PC-9 (cell line): ENCODE measurements at regions not wholly inside any gene's neighbourhood (a gene's known extent, or its start where the extent isn't known, plus 50 kb on each side); places are given as distances from the start of the nearest gene placed in this dataset.
"Not testable (repeated sequence)": the region's sequence is repeated elsewhere in the genome, so short reads cannot be mapped to it uniquely, and the experiment has no call there.

Source experiments
- BruUV-seq: library from RNA; stranded (reverse); fragments of 400-500 nt; replicated peaks from 2 replicates; lab custom pipeline; 2021; lab: Mats Ljungman, UMichigan
- CTCF ChIA-PET: fragments of 300-600 bp; sonication (Branson Sonifier 250); formaldehyde crosslinking; loops from one replicate; lab custom pipeline; 2022; ENCODE audit warnings: antibody characterized with exemption; lab: Charles Lee
- POLR2A ChIA-PET: fragments of 300-600 bp; sonication (Branson Sonifier 250); formaldehyde crosslinking; loops from one replicate; lab custom pipeline; 2022; ENCODE audit warnings: antibody characterized with exemption; ENCODE audit not compliant: unreplicated experiment; lab: Charles Lee
- DNase-seq, 2 experiments: peaks; one replicate each; pipeline versions ENCODE4 v3.0.0 to v3.0.0-alpha.2; 2015 to 2022; ENCODE audit warnings: mixed read lengths in 1 of 2
- H2AFZ ChIP-seq: fragments of 200-600 bp; sonication (generic); 2 replicates; pipeline ENCODE4 v1.8.1; 2017; ENCODE audit warnings: antibody characterized with exemption
- H3F3A ChIP-seq: fragments of 200-600 bp; sonication (generic); 2 replicates; pipeline ENCODE4 v1.8.1; 2017; ENCODE audit warnings: antibody characterized with exemption, mild to moderate bottlenecking, low read depth; ENCODE audit not compliant: insufficient read depth
- H3K27ac ChIP-seq: fragments of 200-600 bp; sonication (generic); 2 replicates; pipeline ENCODE4 v1.6.1; 2016; ENCODE audit warnings: mixed run types
- H3K27me3 ChIP-seq: fragments of 200-600 bp; sonication (generic); 2 replicates; pipeline ENCODE4 v1.6.1; 2016; ENCODE audit warnings: low read depth, mixed run types; ENCODE audit not compliant: insufficient read depth
- H3K36me3 ChIP-seq: fragments of 200-600 bp; sonication (generic); 2 replicates; pipeline ENCODE4 v1.6.1; 2016; ENCODE audit warnings: low read depth, mixed run types
- H3K4me1 ChIP-seq: fragments of 200-600 bp; sonication (generic); replicated peaks from 2 replicates; pipeline ENCODE4 v1.6.1; 2016; ENCODE audit warnings: mixed run types; ENCODE audit not compliant: insufficient read depth
- H3K4me2 ChIP-seq: fragments of 200-600 bp; sonication (generic); 2 replicates; pipeline ENCODE4 v1.6.1; 2017; ENCODE audit warnings: mixed run types
- H3K4me3 ChIP-seq: fragments of 200-600 bp; sonication (generic); 2 replicates; pipeline ENCODE4 v1.6.1; 2016; ENCODE audit warnings: mixed run types
- H3K79me2 ChIP-seq: fragments of 200-600 bp; sonication (generic); 2 replicates; pipeline ENCODE4 v1.6.1; 2017; ENCODE audit warnings: low read depth, mixed run types
- H3K9me2 ChIP-seq: fragments of 200-600 bp; sonication (generic); 2 replicates; pipeline ENCODE4 v1.8.1; 2017; ENCODE audit warnings: mild to moderate bottlenecking; ENCODE audit not compliant: insufficient read depth
- H3K9me3 ChIP-seq: fragments of 200-600 bp; sonication (generic); 2 replicates; pipeline ENCODE4 v1.8.1; 2016; ENCODE audit warnings: low read depth; ENCODE audit not compliant: insufficient read depth
- H4K20me1 ChIP-seq: fragments of 200-600 bp; sonication (generic); 2 replicates; pipeline ENCODE4 v1.8.1; 2017; ENCODE audit not compliant: insufficient read depth
- intact Hi-C: fragments of 100-400 bp; cut with micrococcal nuclease; formaldehyde crosslinking; loops from one replicate; pipeline ENCODE4 v1.10.0; 2022; ENCODE audit not compliant: unreplicated experiment

GRCh38 chr16:88185406-88185805 is 197.4 kb upstream of the ZNF469 start:
- H3K4me2 ChIP-seq, intact Hi-C loops, H3K27me3 ChIP-seq, CTCF ChIA-PET, H3K27ac ChIP-seq, H3K79me2 ChIP-seq, H3K4me1 ChIP-seq, POLR2A ChIA-PET, H3F3A ChIP-seq, DNase-seq, H3K36me3 ChIP-seq, H3K9me3 ChIP-seq, H3K4me3 ChIP-seq, BruUV-seq, H4K20me1 ChIP-seq, H2AFZ ChIP-seq, H3K9me2 ChIP-seq: not testable (repeated sequence)

GRCh38 chr16:88185976-88186888 is 196.5 kb upstream of the ZNF469 start:
- H4K20me1 ChIP-seq, POLR2A ChIA-PET, H3K36me3 ChIP-seq, CTCF ChIA-PET, H2AFZ ChIP-seq, H3K4me3 ChIP-seq, H3K27me3 ChIP-seq, BruUV-seq, H3K4me1 ChIP-seq, H3K9me2 ChIP-seq, H3K79me2 ChIP-seq, H3K4me2 ChIP-seq, H3K27ac ChIP-seq, H3K9me3 ChIP-seq, DNase-seq, H3F3A ChIP-seq, intact Hi-C loops: not testable (repeated sequence)

GRCh38 chr16:88186889-88187870 is 195.6 kb upstream of the ZNF469 start:
- H3K27me3 ChIP-seq, CTCF ChIA-PET, H2AFZ ChIP-seq, intact Hi-C loops, H4K20me1 ChIP-seq, H3K4me1 ChIP-seq, H3K9me2 ChIP-seq, H3F3A ChIP-seq, H3K27ac ChIP-seq, H3K4me3 ChIP-seq, H3K36me3 ChIP-seq, POLR2A ChIA-PET, DNase-seq, H3K4me2 ChIP-seq, BruUV-seq, H3K79me2 ChIP-seq, H3K9me3 ChIP-seq: not testable (repeated sequence)

GRCh38 chr16:88188171-88188895 is 194.4 kb upstream of the ZNF469 start:
- H3K4me2 ChIP-seq, BruUV-seq, H3K36me3 ChIP-seq, H3K79me2 ChIP-seq, intact Hi-C loops, H4K20me1 ChIP-seq, H3K4me3 ChIP-seq, H3K9me3 ChIP-seq, H3F3A ChIP-seq, H3K4me1 ChIP-seq, H2AFZ ChIP-seq, H3K27me3 ChIP-seq, DNase-seq, H3K9me2 ChIP-seq, H3K27ac ChIP-seq, POLR2A ChIA-PET, CTCF ChIA-PET: not testable (repeated sequence)

GRCh38 chr16:88190592-88191095 is 192.1 kb upstream of the ZNF469 start:
- not testable (repeated sequence) for H3K4me3 ChIP-seq

GRCh38 chr16:88191168-88191567 is 191.6 kb upstream of the ZNF469 start:
- intact Hi-C loops, result loop anchor here (5.0 to 10.0 kb wide), 2 partner anchors 141 to 194 kb away; partner anchors contain the start of gene ZNF469
- POLR2A ChIA-PET, CTCF ChIA-PET: not testable (repeated sequence)

More at GRCh38 chr16:88190592-88191095, 192.1 kb upstream of the ZNF469 start:
- H3K4me1 ChIP-seq, H3K9me3 ChIP-seq, H4K20me1 ChIP-seq, H3K27ac ChIP-seq, H3K4me2 ChIP-seq, H3F3A ChIP-seq, H3K27me3 ChIP-seq, CTCF ChIA-PET, H3K36me3 ChIP-seq, POLR2A ChIA-PET, BruUV-seq, DNase-seq, H3K9me2 ChIP-seq, H2AFZ ChIP-seq, H3K79me2 ChIP-seq: not testable (repeated sequence)
- intact Hi-C loops, result loop anchor here (5.0 to 10.0 kb wide), 2 partner anchors 142 to 194 kb away; partner anchors contain the start of gene ZNF469

More at GRCh38 chr16:88191168-88191567, 191.6 kb upstream of the ZNF469 start:
- not testable (repeated sequence) for H3K79me2 ChIP-seq, H3K27me3 ChIP-seq, H2AFZ ChIP-seq, H3K27ac ChIP-seq, H3K9me3 ChIP-seq, BruUV-seq, DNase-seq, H3K36me3 ChIP-seq, H4K20me1 ChIP-seq, H3K4me2 ChIP-seq, H3F3A ChIP-seq, H3K4me3 ChIP-seq, H3K4me1 ChIP-seq, H3K9me2 ChIP-seq
